ENCODE measurements at regions not wholly inside any gene's neighbourhood (a gene's known extent, or its start where the extent isn't known, plus 50 kb on each side); places are given as distances from the start of the nearest gene placed in this dataset.
"Not testable (repeated sequence)": the region's sequence is repeated elsewhere in the genome, so short reads cannot be mapped to it uniquely, and the experiment has no call there.

- no peak for FAIRE-seq
These were observed 122.3 kb downstream of the SHANK2 start for GRCh38 chr11:71130106-71130505.

GRCh38 chr11:71129624-71130023 lies 122.8 kb downstream of the SHANK2 start:
- FAIRE-seq (no peak), DNase-seq (ENCODE audit: insufficient read length, low spot score) (no peak)

More at GRCh38 chr11:71130106-71130505, 122.3 kb downstream of the SHANK2 start:
- no peak for DNase-seq (ENCODE audit: insufficient read length, low spot score)

- FAIRE-seq (no peak), DNase-seq (ENCODE audit: insufficient read length, low spot score) (no peak)
These were observed 124.6 kb downstream of the SHANK2 start for GRCh38 chr11:71127806-71128205.

- not testable (repeated sequence) for FAIRE-seq; DNase-seq (ENCODE audit: insufficient read length, low spot score)
These were observed 126.0 kb downstream of the SHANK2 start for GRCh38 chr11:71126401-71126800.

GRCh38 chr11:71125150-71125549 lies 127.2 kb downstream of the SHANK2 start:
- no peak for FAIRE-seq

GRCh38 chr11:71124127-71124526 lies 128.2 kb downstream of the SHANK2 start:
- no peak for FAIRE-seq
- no peak for DNase-seq (ENCODE audit: insufficient read length, low spot score)

More at GRCh38 chr11:71125150-71125549, 127.2 kb downstream of the SHANK2 start:
- no peak for DNase-seq (ENCODE audit: insufficient read length, low spot score)

GRCh38 chr11:71120471-71120896 lies 131.9 kb downstream of the SHANK2 start:
- DNase-seq (ENCODE audit: insufficient read length, low spot score) (no peak), FAIRE-seq (no peak)

GRCh38 chr11:71119656-71120269 lies 132.6 kb downstream of the SHANK2 start:
- no peak for FAIRE-seq
- no peak for DNase-seq (ENCODE audit: insufficient read length, low spot score)

GRCh38 chr11:71118671-71119250 lies 133.6 kb downstream of the SHANK2 start:
- FAIRE-seq = no peak
- DNase-seq (ENCODE audit: insufficient read length, low spot score) = no peak

- FAIRE-seq (no peak), DNase-seq (ENCODE audit: insufficient read length, low spot score) (no peak)
These were observed 135.1 kb downstream of the SHANK2 start for GRCh38 chr11:71117311-71117710.

- DNase-seq (ENCODE audit: insufficient read length, low spot score) = no peak
- FAIRE-seq = no peak
These were observed 135.7 kb downstream of the SHANK2 start for GRCh38 chr11:71116693-71117040.

- FAIRE-seq (no peak), DNase-seq (ENCODE audit: insufficient read length, low spot score) (no peak)
These were observed 136.3 kb downstream of the SHANK2 start for GRCh38 chr11:71115770-71116692.

GRCh38 chr11:71114124-71114851 lies 138.1 kb downstream of the SHANK2 start:
- DNase-seq (ENCODE audit: insufficient read length, low spot score) (peak; percentile 35), FAIRE-seq (no peak)

- FAIRE-seq = no peak
These were observed 139.4 kb downstream of the SHANK2 start for GRCh38 chr11:71112990-71113389.

GRCh38 chr11:71112454-71112853 lies 139.9 kb downstream of the SHANK2 start:
- DNase-seq (ENCODE audit: insufficient read length, low spot score) = no peak
- FAIRE-seq = no peak

More at GRCh38 chr11:71112990-71113389, 139.4 kb downstream of the SHANK2 start:
- no peak for DNase-seq (ENCODE audit: insufficient read length, low spot score)

GRCh38 chr11:71109586-71109985 lies 142.8 kb downstream of the SHANK2 start:
- DNase-seq (ENCODE audit: insufficient read length, low spot score) (no peak), FAIRE-seq (no peak)

GRCh38 chr11:71109186-71109585 lies 143.2 kb downstream of the SHANK2 start:
- FAIRE-seq (no peak), DNase-seq (ENCODE audit: insufficient read length, low spot score) (no peak)

GRCh38 chr11:71108013-71108865 lies 144.1 kb downstream of the SHANK2 start:
- DNase-seq (ENCODE audit: insufficient read length, low spot score) (no peak), FAIRE-seq (no peak)

- no peak for FAIRE-seq
These were observed 145.7 kb downstream of the SHANK2 start for GRCh38 chr11:71106671-71107070.

GRCh38 chr11:71103266-71103665 lies 149.1 kb downstream of the SHANK2 start:
- FAIRE-seq = no peak
- no peak for DNase-seq (ENCODE audit: insufficient read length, low spot score)

More at GRCh38 chr11:71106671-71107070, 145.7 kb downstream of the SHANK2 start:
- no peak for DNase-seq (ENCODE audit: insufficient read length, low spot score)

All from GM19239 (cell line).